ENCODE measurements at regions not wholly inside any gene's neighbourhood (a gene's known extent, or its start where the extent isn't known, plus 50 kb on each side); places are given as distances from the start of the nearest gene placed in this dataset.

DNA sequence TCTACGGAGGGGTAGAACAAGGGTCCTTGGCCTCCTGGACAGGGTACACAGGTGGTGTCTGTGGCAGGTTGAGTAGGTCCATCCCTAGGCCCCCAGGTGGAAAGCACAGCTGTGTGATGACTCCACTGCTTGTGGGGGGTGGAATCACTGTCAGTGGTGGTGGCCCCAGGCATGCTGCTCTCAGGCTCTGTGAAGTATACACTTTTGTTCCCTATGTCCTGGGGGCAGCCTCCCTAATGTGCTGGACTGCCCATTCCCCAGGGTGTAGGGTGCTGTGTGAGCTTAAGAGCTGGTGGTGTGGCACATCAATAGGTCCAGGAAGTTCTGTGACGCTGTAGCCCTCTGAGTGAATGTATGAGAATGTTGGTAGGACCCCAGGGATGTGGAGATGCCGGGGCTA lies 197.2 kb upstream of the SLC10A2 start:
- no peak overlapping the region for H3K4me3 ChIP-seq (ENCODE audit: low read length)
- TF ChIP-seq ZNF274 (IDR thresholded peaks at IDR 0.05; ENCODE audit: low read depth, low read length) = no peak

DNA sequence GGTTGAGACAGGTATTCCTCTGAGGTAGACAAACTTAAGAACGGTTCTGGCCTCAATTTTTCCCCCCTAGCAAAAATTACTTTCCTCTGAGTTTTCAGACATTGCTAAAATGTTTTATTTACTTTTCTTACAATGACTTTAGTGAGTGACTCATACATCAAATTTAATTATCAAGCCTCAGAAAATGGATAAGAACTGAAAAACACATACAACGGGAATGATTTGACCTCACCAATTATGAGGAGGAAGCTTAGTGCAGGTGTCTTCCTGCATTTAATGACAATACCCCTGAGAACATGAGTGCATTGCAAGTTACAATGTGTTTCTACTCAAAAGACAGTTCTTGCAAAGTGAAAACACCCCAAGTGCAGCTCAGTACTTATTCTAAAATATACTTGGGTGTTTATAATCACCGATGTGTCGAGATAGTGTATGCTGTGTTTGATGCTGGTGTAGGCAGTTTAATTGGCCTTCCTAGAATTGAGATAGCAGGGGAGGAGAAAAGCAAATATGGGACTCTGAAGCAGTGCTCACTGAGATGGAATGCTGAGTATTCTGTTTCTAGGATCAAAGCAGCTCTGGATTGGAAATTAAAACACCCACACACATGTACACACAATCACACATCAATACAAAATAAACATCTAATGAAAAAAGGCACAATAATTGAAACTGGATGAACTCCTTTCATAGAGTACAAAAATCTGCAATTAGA lies 189.5 kb upstream of the SLC10A2 start:
- TF ChIP-seq ZNF274 (IDR thresholded peaks at IDR 0.05; ENCODE audit: low read depth, low read length) = no peak

DNA sequence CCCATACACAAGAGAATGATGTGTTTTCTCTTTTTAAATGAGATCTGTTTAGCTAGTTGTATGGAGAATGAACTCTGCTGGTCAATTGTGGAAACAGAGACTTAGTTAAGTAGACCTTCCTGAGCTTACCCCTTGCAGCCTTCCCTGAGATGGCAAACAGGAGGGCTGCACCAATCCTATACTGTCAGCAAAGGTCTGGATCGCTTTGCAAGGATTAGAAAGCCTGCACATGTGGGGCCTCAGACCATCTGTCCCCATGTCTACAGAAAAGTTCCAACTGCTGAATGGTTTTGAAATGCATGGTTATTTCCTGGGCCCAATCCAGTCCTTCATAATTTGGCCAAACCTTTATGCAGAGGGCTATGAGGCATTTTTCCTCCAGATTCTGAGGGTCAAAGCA lies 183.9 kb upstream of the SLC10A2 start:
- TF ChIP-seq ZNF274 (IDR thresholded peaks at IDR 0.05; ENCODE audit: low read depth, low read length) = no peak

More for the DNA sequence above, 189.5 kb upstream of the SLC10A2 start:
- H3K4me3 ChIP-seq (ENCODE audit: low read length) = no peak overlapping the region

DNA sequence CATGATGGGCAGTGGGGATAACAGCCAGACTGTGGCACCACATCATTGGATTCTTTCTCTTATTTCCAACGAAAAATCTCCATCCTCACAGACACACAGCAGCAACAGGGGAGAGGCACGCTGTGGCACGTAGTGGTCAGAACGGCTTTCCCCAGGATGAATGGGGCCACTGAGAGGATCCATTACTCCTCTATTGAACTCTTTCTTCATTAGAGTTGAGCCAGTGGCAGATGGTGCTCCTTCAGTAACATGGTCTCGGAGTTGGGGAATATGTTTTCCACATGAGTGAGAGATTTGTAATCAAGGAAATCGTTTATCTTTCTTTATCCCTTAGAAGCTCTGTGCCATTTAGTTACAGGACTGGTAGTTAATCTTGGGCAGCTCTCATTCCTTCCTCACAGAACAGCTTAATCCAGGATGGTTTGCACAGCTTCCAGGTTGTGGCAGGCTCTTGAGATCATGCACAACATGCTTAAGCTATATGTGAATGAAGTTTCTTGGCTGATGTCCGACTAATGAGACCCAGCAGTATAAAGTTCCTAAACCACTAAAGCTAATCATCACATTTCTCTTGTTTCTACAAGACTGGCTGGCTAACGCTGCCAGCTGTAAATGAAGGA lies 180.5 kb upstream of the SLC10A2 start:
- no peak for TF ChIP-seq ZNF274 (IDR thresholded peaks at IDR 0.05; ENCODE audit: low read depth, low read length)
- no peak overlapping the region for H3K4me3 ChIP-seq (ENCODE audit: low read length)

More for the DNA sequence above, 183.9 kb upstream of the SLC10A2 start:
- H3K4me3 ChIP-seq (ENCODE audit: low read length) = no peak overlapping the region

DNA sequence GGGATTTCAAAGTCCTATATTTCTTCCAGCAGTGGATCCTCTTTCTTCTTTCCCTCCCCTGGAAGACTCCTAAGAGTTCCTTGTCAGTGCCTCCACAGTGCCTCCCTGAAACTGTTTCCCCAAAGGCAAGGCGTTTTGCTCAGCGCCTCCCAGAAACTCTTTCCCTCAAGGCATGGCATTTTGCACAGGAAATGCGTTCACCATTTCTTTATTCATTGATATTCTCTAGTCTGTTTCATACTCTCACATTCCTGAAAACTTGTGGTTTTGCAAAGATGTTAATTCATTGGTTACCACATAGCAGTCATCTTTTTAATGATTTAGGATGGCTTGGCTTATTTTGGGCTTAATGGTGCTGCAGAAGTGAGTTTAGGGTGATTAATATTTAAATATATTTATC lies 177.3 kb upstream of the SLC10A2 start:
- TF ChIP-seq ZNF274 (IDR thresholded peaks at IDR 0.05; ENCODE audit: low read depth, low read length) = no peak
- H3K4me3 ChIP-seq (ENCODE audit: low read length) = no peak overlapping the region

DNA sequence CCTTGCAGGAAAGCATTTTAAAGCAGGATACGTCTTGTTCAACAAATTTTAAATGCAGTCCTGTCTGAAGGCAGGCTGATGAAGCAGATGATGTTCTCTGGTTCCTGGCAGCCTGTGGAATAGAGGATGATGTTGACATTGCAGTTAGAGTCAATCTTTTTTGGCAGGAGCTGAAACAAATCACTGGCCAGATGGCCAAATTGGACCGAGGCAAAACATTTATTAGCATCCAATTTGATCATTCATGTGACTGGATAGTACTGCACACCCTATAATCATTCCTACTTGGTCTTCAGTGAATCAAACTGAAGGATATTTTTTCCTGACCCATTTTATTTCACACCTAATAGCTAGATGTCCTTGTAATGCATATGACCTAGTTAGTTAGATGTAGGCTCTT lies 172.2 kb upstream of the SLC10A2 start:
- H3K4me3 ChIP-seq (ENCODE audit: low read length) = no peak overlapping the region
- no peak for TF ChIP-seq ZNF274 (IDR thresholded peaks at IDR 0.05; ENCODE audit: low read depth, low read length)

DNA sequence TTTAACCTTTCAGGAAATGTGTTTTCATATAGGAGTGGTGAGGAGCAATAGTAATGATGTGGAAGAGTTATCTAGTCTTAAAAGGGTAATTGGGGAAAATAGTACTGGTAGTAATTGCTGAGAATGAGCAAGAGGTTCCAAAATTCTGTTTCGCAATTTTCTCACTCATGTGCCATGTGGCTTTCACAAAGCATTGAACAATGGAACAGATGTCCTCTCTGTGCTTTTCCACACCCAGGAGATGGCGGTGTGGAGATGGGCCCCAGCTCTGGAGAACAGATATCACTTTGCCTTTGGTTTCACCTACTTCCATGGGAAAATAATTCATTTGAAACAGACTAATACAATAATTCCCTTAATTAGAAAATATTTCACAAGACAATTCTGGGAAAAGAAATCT lies 170.0 kb upstream of the SLC10A2 start:
- no peak for TF ChIP-seq ZNF274 (IDR thresholded peaks at IDR 0.05; ENCODE audit: low read depth, low read length)
- no peak overlapping the region for H3K4me3 ChIP-seq (ENCODE audit: low read length)

DNA sequence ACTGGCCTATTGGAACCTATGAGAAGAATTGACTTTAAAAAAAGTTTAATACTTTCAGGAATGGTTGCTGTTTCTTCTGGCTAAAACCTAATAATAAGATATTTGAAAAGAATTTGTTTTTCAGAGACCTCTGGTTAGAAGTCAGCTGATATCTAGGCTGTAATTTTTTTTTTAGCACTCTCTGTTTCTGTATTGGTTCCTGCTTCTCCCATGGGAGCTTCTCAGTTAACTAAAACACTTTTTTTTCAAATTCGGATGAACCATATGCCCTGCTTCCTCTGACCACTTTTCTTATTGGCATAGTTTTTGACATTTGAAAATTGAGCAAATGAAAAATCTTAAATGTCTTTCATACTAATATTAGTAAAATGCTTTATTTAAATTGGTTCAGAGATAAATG lies 163.5 kb upstream of the SLC10A2 start:
- no peak for TF ChIP-seq ZNF274 (IDR thresholded peaks at IDR 0.05; ENCODE audit: low read depth, low read length)
- no peak overlapping the region for H3K4me3 ChIP-seq (ENCODE audit: low read length)

DNA sequence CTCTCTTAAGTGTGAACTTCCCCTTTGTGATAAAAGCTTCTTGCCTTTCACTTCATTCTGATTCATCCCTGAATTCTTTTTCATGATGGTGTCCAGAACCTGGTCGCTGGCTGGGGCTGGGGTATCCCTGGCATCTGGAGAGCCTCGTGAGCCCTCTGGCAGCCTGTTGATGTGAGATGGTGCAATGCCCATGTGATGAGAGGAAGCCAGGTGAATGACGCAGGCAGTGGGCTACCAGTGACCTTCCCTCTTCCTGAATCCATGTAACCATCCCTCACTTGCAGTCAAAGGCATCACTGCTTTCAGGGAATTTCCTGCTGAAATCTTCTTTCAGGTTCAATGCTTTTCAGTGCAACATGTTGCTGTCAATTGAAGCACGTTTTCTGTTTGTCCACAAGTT lies 158.6 kb upstream of the SLC10A2 start:
- no peak for TF ChIP-seq ZNF274 (IDR thresholded peaks at IDR 0.05; ENCODE audit: low read depth, low read length)
- H3K4me3 ChIP-seq (ENCODE audit: low read length) = no peak overlapping the region

DNA sequence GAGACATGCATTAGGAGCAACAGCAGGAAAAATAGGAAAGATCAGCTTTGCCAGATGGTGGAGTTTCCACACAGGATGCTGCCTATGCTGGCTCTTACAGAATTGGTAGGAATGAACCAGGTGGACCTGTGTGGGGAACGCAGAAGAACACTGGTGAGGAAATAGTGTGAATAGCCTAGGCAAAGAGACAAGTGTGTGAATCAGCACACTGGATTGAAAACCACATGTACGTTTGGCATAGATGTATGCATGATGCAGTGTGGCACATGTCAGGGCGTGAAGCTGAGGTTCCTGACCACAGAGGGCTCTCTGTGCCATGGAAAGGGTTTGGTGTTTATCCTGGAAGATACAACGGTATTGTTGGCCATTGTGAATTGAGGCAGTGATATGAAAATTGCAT lies 156.5 kb upstream of the SLC10A2 start:
- no peak for TF ChIP-seq ZNF274 (IDR thresholded peaks at IDR 0.05; ENCODE audit: low read depth, low read length)
- no peak overlapping the region for H3K4me3 ChIP-seq (ENCODE audit: low read length)

DNA sequence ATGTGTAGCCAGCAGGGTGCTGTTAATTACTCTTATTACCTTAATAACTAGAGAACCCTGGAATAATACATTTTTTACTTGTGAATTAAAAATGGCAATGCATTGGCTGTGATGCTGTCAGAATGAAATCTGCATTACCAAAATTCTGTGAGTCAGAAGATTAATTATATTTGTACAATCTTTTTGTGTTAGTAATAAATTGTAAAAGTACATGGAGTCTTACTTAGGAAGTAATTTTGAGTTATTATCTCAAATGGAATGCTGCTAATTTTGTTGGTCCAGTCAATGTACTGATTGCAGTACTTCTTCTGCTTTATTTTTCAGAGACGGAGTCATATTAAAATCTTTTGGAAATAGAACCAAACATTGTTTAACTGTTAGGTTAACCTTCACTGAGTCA lies 152.0 kb upstream of the SLC10A2 start:
- TF ChIP-seq ZNF274 (IDR thresholded peaks at IDR 0.05; ENCODE audit: low read depth, low read length) = no peak

DNA sequence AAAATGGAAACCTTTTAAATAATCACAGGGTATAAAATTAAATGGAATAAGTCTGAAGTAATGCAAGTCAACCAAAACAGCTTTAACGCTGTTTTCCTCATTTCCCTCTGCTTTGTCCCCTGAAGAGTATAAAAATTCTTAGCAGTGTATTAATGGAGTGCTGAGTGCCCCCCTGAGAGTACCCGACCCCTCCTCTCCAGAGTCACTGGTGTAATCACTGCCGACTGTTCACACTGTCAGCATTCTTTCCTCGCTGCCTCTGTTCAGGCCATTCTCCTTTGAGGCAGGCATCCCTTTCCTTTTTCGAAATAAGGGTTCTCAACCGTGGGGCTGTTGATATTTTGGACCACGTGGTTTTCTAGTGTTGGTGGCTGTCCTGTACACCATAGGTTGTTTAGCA lies 146.9 kb upstream of the SLC10A2 start:
- TF ChIP-seq ZNF274 (IDR thresholded peaks at IDR 0.05; ENCODE audit: low read depth, low read length) = no peak
- H3K4me3 ChIP-seq (ENCODE audit: low read length) = no peak overlapping the region

More for the DNA sequence above, 152.0 kb upstream of the SLC10A2 start:
- no peak overlapping the region for H3K4me3 ChIP-seq (ENCODE audit: low read length)

DNA sequence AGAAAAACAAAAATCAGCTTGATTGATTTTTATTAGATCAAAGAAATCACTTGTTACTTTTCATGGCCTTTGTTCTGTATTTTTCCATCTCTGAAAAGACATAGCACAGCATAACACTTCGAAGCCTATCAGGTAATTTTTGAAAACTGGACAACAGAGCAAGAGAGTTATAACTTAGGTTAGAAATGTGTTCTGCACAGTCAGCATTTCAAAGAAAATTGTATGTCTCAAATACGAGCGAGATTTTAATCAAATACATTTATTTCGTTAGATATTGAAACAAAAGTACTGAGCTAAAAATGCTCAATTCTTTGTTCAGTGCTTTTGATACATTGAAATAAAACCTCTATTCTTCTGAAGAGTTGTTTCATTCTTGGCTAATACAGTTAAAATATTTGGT lies 144.1 kb upstream of the SLC10A2 start:
- no peak overlapping the region for H3K4me3 ChIP-seq (ENCODE audit: low read length)
- TF ChIP-seq ZNF274 (IDR thresholded peaks at IDR 0.05; ENCODE audit: low read depth, low read length) = no peak

DNA sequence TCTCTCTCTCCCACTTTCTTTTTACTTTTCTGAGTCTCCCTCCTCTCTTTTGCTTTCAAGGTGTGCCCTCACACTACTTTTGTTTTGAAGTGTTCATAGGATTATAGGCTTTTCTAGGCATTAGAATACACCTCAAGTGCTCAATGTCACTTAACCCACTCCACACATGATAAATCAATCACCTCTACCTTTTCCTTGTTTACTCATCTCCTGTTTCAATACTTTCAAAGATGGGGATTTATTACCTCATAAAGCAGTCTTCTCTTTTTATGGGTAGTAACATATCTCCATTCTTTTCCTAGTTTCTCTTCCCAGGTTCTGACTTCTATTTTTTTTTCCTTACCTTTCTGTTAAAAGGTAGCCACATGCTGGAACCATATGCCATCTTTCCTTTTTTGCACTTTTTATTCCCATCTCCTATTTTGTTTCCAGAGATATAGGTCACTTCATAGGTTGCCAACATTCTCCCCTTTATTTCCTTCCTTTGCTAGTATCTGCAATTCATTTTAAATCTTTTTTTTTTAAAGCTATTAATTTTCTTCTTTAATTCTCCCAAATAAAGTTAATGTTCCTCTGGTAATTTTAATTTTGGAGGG lies 137.6 kb upstream of the SLC10A2 start:
- TF ChIP-seq ZNF274 (IDR thresholded peaks at IDR 0.05; ENCODE audit: low read depth, low read length) = no peak
- no peak overlapping the region for H3K4me3 ChIP-seq (ENCODE audit: low read length)

Measured in GM08714 (cell line).